HUES48 (cell line): ENCODE measurements at regions not wholly inside any gene's neighbourhood (a gene's known extent, or its start where the extent isn't known, plus 50 kb on each side); places are given as distances from the start of the nearest gene placed in this dataset.
"Not testable (repeated sequence)": the region's sequence is repeated elsewhere in the genome, so short reads cannot be mapped to it uniquely, and the experiment has no call there.

Source experiments
- H3K27ac ChIP-seq: one replicate; pipeline ENCODE4 v1.7.0; 2013; ENCODE audit warnings: low read depth, low read length, inconsistent platforms
- H3K27me3 ChIP-seq: 2 replicates; pipeline ENCODE4 v1.6.1; 2013; ENCODE audit warnings: mild to moderate bottlenecking, low read length; ENCODE audit not compliant: control insufficient read depth, insufficient read depth
- H3K36me3 ChIP-seq: 2 replicates; pipeline ENCODE4 v1.6.1; 2013; ENCODE audit warnings: low read length; ENCODE audit not compliant: control insufficient read depth, insufficient read depth
- H3K4me1 ChIP-seq: 2 replicates; pipeline ENCODE4 v1.6.1; 2013; ENCODE audit warnings: mild to moderate bottlenecking, low read length; ENCODE audit not compliant: control insufficient read depth, insufficient read depth
- H3K4me3 ChIP-seq: 2 replicates; pipeline ENCODE4 v1.5.1; 2013; ENCODE audit warnings: mild to moderate bottlenecking, low read depth, low read length
- H3K9ac ChIP-seq: 2 replicates; pipeline ENCODE4 v1.6.1; 2013; ENCODE audit warnings: mild to moderate bottlenecking, low read depth, low read length, moderate library complexity
- H3K9me3 ChIP-seq: 2 replicates; pipeline ENCODE4 v1.6.1; 2013; ENCODE audit warnings: low read length; ENCODE audit not compliant: control insufficient read depth, insufficient read depth

GRCh38 chrX:34521563-34521962 is 135.5 kb downstream of the TMEM47 start:
- Histone ChIP-seq H3K27ac (no peak overlapping the region), H3K9me3 (no peaks in the 10 kb centered on the region), H3K27me3 (no peaks in the 10 kb centered on the region; the same call in 1 of the 2 replicates), H3K9ac (no peak overlapping the region), H3K4me1 (no peaks in the 10 kb centered on the region; the same call in 1 of the 2 replicates), H3K4me3 (no peak overlapping the region), H3K36me3 (no peaks in the 10 kb centered on the region)

- H3K9me3 ChIP-seq, result no peaks in the 10 kb centered on the region
- H3K27me3 ChIP-seq, result no peaks in the 10 kb centered on the region
Observed at GRCh38 chrX:34509394-34509793, 147.7 kb downstream of the TMEM47 start.

GRCh38 chrX:34503119-34503518 is 154.0 kb downstream of the TMEM47 start:
- Histone ChIP-seq H3K4me3 (no peak overlapping the region), H3K9me3 (no peaks in the 10 kb centered on the region), H3K27me3 (no peaks in the 10 kb centered on the region), H3K4me1 (no peaks in the 10 kb centered on the region), H3K36me3 (no peaks in the 10 kb centered on the region), H3K9ac (no peak overlapping the region), H3K27ac (no peak overlapping the region)

More at GRCh38 chrX:34509394-34509793, 147.7 kb downstream of the TMEM47 start:
- Histone ChIP-seq H3K36me3 (no peaks in the 10 kb centered on the region), H3K27ac (no peak overlapping the region), H3K4me3 (no peak overlapping the region), H3K4me1 (no peaks in the 10 kb centered on the region), H3K9ac (no peak overlapping the region)

- Histone ChIP-seq H3K9ac (no peak overlapping the region), H3K27me3 (no peaks in the 10 kb centered on the region), H3K4me1 (no peaks in the 10 kb centered on the region), H3K9me3 (no peaks in the 10 kb centered on the region), H3K27ac (no peak overlapping the region), H3K4me3 (no peak overlapping the region), H3K36me3 (no peaks in the 10 kb centered on the region)
Observed at GRCh38 chrX:34493086-34493485, 164.0 kb downstream of the TMEM47 start.

- H3K9ac ChIP-seq, result no peak overlapping the region
- H3K27ac ChIP-seq, result no peak overlapping the region
- H3K27me3 ChIP-seq, result no peaks in the 10 kb centered on the region
- no peaks in the 10 kb centered on the region for H3K9me3 ChIP-seq
- H3K4me3 ChIP-seq, result no peak overlapping the region
- H3K36me3 ChIP-seq, result no peaks in the 10 kb centered on the region
- H3K4me1 ChIP-seq, result no peaks in the 10 kb centered on the region
Observed at GRCh38 chrX:34491126-34491525, 166.0 kb downstream of the TMEM47 start.

GRCh38 chrX:34487364-34487763 is 169.7 kb downstream of the TMEM47 start:
- Histone ChIP-seq H3K4me1 (no peaks in the 10 kb centered on the region), H3K27ac (no peak overlapping the region), H3K9me3 (no peaks in the 10 kb centered on the region), H3K36me3 (no peaks in the 10 kb centered on the region), H3K4me3 (no peak overlapping the region), H3K9ac (no peak overlapping the region), H3K27me3 (no peaks in the 10 kb centered on the region)

- Histone ChIP-seq H3K4me3 (no peak overlapping the region), H3K9me3 (no peaks in the 10 kb centered on the region), H3K27ac (no peak overlapping the region), H3K36me3 (no peaks in the 10 kb centered on the region), H3K4me1 (no peaks in the 10 kb centered on the region), H3K9ac (no peak overlapping the region), H3K27me3 (no peaks in the 10 kb centered on the region)
Observed at GRCh38 chrX:34483980-34484379, 173.1 kb downstream of the TMEM47 start.

GRCh38 chrX:34470507-34470906 is 186.6 kb downstream of the TMEM47 start:
- Histone ChIP-seq H3K36me3 (no peaks in the 10 kb centered on the region), H3K9ac (no peak overlapping the region), H3K27me3 (no peaks in the 10 kb centered on the region), H3K9me3 (no peaks in the 10 kb centered on the region), H3K4me3 (no peak overlapping the region), H3K4me1 (no peaks in the 10 kb centered on the region), H3K27ac (no peak overlapping the region)

GRCh38 chrX:34467437-34467836 is 189.6 kb downstream of the TMEM47 start:
- no peaks in the 10 kb centered on the region for H3K4me1 ChIP-seq
- H3K27ac ChIP-seq, result no peak overlapping the region
- H3K9me3 ChIP-seq, result no peaks in the 10 kb centered on the region
- no peaks in the 10 kb centered on the region for H3K27me3 ChIP-seq
- H3K36me3 ChIP-seq, result no peaks in the 10 kb centered on the region
- H3K4me3 ChIP-seq, result no peak overlapping the region
- no peak overlapping the region for H3K9ac ChIP-seq

- not testable (repeated sequence) for H3K9me3 ChIP-seq, H3K9ac ChIP-seq, H3K27me3 ChIP-seq, H3K4me3 ChIP-seq, H3K36me3 ChIP-seq, H3K27ac ChIP-seq, H3K4me1 ChIP-seq
Observed at GRCh38 chrX:34463220-34463619, 193.9 kb downstream of the TMEM47 start.

GRCh38 chrX:34457850-34458249 is 199.2 kb downstream of the TMEM47 start:
- not testable (repeated sequence) for H3K4me3 ChIP-seq, H3K9ac ChIP-seq

GRCh38 chrX:34437586-34437985 is 219.5 kb downstream of the TMEM47 start:
- Histone ChIP-seq H3K9ac (no peak overlapping the region), H3K9me3 (no peaks in the 10 kb centered on the region), H3K27ac (no peak overlapping the region), H3K36me3 (no peaks in the 10 kb centered on the region), H3K4me3 (no peak overlapping the region), H3K4me1 (no peaks in the 10 kb centered on the region), H3K27me3 (no peaks in the 10 kb centered on the region)

More at GRCh38 chrX:34457850-34458249, 199.2 kb downstream of the TMEM47 start:
- not testable (repeated sequence) for H3K9me3 ChIP-seq, H3K4me1 ChIP-seq, H3K27ac ChIP-seq, H3K27me3 ChIP-seq, H3K36me3 ChIP-seq
